Lung (tissue), 11 donors: ENCODE measurements at regions not wholly inside any gene's neighbourhood (a gene's known extent, or its start where the extent isn't known, plus 50 kb on each side); places are given as distances from the start of the nearest gene placed in this dataset.
"Not testable (repeated sequence)": the region's sequence is repeated elsewhere in the genome, so short reads cannot be mapped to it uniquely, and the experiment has no call there.

Source experiments
- ATAC-seq: fragments of 200-7000 bp; cut with Tn5 transposase; one replicate; pipeline ENCODE4 v1.9.1; 2020; ENCODE audit warnings: moderate number of reproducible peaks; ENCODE audit not compliant: insufficient read depth, low FRiP score
- DNase-seq, 3 donors: peaks; one replicate each; pipeline ENCODE4 v3.0.0-alpha.2; 2013 to 2017
- H3K27ac ChIP-seq, 2 donors: one replicate each; pipeline ENCODE4 v1.5.1; 2013; ENCODE audit warnings: mild to moderate bottlenecking in 2 of 2, moderate library complexity in 2 of 2, control low read depth in 1 of 2, inconsistent platforms in 1 of 2, low read depth in 1 of 2, low read length in 1 of 2
- H3K27me3 ChIP-seq, 3 donors: one replicate each; pipeline ENCODE4 v1.5.1; 2013; ENCODE audit warnings: low read length in 2 of 3; ENCODE audit not compliant: control insufficient read depth in 3 of 3, insufficient read depth in 3 of 3
- H3K36me3 ChIP-seq, 4 donors: one replicate each; pipeline ENCODE4 v1.5.1; 2013; ENCODE audit warnings: low read length in 4 of 4, mild to moderate bottlenecking in 1 of 4, moderate library complexity in 1 of 4; ENCODE audit not compliant: control insufficient read depth in 4 of 4, insufficient read depth in 4 of 4
- H3K4me1 ChIP-seq, 5 donors: one replicate each; pipeline ENCODE4 v1.5.1; 2013; ENCODE audit warnings: low read length in 5 of 5, mild to moderate bottlenecking in 2 of 5, moderate library complexity in 1 of 5; ENCODE audit not compliant: control insufficient read depth in 5 of 5, insufficient read depth in 5 of 5
- H3K4me3 ChIP-seq: one replicate; pipeline ENCODE4 v1.5.1; 2013; ENCODE audit warnings: mild to moderate bottlenecking, control low read depth, moderate library complexity
- H3K9ac ChIP-seq, 2 donors: one replicate each; pipeline ENCODE4 v1.5.1; 2013; ENCODE audit warnings: low read length in 2 of 2, control low read depth in 1 of 2; ENCODE audit not compliant: insufficient read depth in 1 of 2
- H3K9me3 ChIP-seq, 4 donors: one replicate each; pipeline ENCODE4 v1.5.1; 2013; ENCODE audit warnings: low read length in 3 of 4, mild to moderate bottlenecking in 1 of 4, moderate library complexity in 1 of 4; ENCODE audit not compliant: control insufficient read depth in 4 of 4, insufficient read depth in 3 of 4
- WGBS, 2 donors: extraction: QIAGEN DNeasy Blood & Tissue Kit; methylation state at CpG; one replicate each; pipeline ENCODE4 v1.1.7; 2013; 5-methylcytosine and 5-hydroxymethylcytosine counted together
- TF ChIP-seq, protein P1 (sequence below): IDR thresholded peaks from 2 replicates; pipeline ENCODE4 v1.5.1; 2012; ENCODE audit warnings: mild to moderate bottlenecking; ENCODE audit errors: control extremely low read depth, extremely low read depth
- donor health status: control.
- donor health status: control.
- donor health status: Bipolar disorder and iron deficiency.
- donor health status: healthy.
- donor health status: DM: yes; HTN: yes; CAD: no.

DNA sequence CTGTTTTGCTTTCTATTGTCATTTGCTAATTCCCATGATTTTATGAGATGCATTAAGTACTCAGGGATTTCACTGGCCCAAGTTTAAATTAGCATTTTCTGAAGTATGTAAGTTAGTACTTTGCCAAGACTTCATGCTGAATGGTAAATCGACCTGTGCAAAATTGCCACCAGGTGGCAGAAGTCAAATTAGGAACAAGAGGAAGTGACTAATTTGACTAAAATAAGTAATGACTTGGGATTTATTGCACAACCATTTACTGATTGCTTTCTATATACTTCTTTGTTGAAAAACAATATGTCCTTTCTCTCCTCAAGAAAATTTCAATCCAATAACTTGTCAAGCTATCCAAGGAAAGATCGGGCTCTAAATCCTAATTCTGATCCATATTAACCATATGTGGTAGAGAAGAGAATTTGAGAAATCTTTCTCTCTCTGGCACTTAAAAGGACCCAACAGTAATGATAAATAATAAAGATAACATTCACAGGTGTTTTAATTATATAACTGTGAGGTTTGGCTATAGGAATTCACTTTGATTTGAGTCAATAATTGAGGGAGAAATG is 253.7 kb upstream of the CHORDC1 start:
- no peak overlapping the region for H3K4me3 ChIP-seq
- no peak overlapping the region for H3K27ac ChIP-seq
- H3K9me3 ChIP-seq = no peaks in the 10 kb centered on the region
- no peak overlapping the region for H3K9ac ChIP-seq
- 42 to 51% methylated on average over 2 of the region's 2 CpGs for WGBS, 2 donors
- DNase-seq = peak; percentile 11 to 56 (median 42)
- no peaks in the 10 kb centered on the region for H3K4me1 ChIP-seq
- TF ChIP-seq, protein P1, sequence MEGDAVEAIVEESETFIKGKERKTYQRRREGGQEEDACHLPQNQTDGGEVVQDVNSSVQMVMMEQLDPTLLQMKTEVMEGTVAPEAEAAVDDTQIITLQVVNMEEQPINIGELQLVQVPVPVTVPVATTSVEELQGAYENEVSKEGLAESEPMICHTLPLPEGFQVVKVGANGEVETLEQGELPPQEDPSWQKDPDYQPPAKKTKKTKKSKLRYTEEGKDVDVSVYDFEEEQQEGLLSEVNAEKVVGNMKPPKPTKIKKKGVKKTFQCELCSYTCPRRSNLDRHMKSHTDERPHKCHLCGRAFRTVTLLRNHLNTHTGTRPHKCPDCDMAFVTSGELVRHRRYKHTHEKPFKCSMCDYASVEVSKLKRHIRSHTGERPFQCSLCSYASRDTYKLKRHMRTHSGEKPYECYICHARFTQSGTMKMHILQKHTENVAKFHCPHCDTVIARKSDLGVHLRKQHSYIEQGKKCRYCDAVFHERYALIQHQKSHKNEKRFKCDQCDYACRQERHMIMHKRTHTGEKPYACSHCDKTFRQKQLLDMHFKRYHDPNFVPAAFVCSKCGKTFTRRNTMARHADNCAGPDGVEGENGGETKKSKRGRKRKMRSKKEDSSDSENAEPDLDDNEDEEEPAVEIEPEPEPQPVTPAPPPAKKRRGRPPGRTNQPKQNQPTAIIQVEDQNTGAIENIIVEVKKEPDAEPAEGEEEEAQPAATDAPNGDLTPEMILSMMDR = no peak
- ATAC-seq = no peak
- no peaks in the 10 kb centered on the region for H3K36me3 ChIP-seq
- no peaks in the 10 kb centered on the region for H3K27me3 ChIP-seq

DNA sequence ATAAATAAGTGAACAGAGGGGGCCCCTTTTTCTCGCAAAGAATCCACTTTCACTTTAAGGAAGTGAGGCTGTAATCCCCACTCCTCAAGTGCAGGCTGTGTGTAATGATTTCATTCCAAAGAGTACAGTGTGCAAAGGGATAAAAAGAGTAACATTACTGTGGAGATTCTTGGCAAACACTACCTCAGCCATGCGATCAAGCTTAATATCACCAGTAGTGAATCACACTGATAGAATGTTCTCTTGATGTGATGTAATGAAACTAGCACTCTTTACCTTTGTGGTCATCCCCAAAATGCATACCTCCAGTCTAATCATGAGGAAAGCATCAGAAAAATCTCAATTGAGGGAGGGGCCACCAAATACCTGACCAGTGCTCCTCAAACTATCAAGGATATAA is 246.1 kb upstream of the CHORDC1 start:
- Histone ChIP-seq H3K9me3 (no peaks in the 10 kb centered on the region), H3K4me1 (peaks cover 0 to 4% (median 0%) of the 10 kb centered on the region in 5 donors), H3K9ac (no peak overlapping the region), H3K27me3 (no peaks in the 10 kb centered on the region), H3K36me3 (no peaks in the 10 kb centered on the region), H3K4me3 (no peak overlapping the region), H3K27ac (no peak overlapping the region)
- TF ChIP-seq, protein P1 = no peak
- 62 to 79% methylated on average over 2 of the region's 2 CpGs for WGBS, 2 donors
- DNase-seq (peak in 1 of 3 donors; percentile 9), ATAC-seq (peak; percentile 62)

DNA sequence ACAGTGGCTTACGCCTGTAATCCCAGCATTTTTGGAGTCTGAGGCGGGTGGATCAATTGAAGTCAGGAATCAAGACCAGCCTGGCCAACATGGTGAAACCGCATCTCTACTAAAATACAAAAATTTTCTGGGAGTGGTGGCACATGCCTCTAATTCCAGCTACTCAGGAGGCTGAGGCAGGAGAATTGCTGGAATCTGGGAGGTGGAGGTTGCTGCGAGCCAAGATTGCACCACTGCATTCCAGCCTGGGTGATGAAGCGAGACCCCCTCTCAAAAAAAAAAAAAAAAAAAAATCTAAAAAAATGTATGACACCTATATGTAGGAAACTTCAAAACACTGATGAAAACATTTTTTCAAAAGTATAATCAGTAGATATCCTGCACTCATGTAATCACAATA is 242.7 kb upstream of the CHORDC1 start:
- 90 to 94% methylated on average over 5 of the region's 5 CpGs for WGBS, 2 donors
- ATAC-seq = no peak
- TF ChIP-seq, protein P1 = no peak

DNA sequence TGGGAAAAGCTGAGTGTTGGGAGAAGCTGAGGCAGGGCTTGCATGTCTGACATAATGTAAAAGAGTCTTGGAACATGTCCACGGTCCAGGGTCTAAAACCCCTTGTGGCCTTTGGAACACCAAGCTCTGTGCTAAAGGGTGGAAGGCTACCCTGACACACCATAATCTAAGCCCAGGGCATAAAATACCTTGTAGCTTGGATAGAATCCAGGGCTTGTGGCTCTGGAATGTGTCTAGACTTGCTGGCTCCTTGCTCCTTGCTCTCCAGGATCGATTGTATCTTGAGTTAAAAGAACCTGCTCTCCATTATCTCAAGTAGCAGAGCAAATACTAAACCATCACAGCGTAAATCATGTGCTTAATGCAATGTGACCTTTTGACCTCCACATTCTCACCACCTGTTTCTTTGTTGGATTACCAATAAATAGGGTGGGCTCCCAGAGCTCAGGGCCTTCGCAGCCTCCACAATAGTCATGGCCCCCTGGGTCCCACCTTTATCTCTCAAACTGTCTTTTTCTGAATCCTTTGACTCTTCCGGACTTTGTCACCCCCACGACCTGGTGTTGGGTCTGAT is 232.6 kb upstream of the CHORDC1 start:
- not testable (repeated sequence) for H3K4me1 ChIP-seq, H3K27ac ChIP-seq, H3K4me3 ChIP-seq, H3K36me3 ChIP-seq, H3K9ac ChIP-seq, DNase-seq, H3K9me3 ChIP-seq, H3K27me3 ChIP-seq, ATAC-seq
- WGBS, 2 donors = 61 to 73% methylated on average over 6 of the region's 6 CpGs

More for the DNA sequence above, 242.7 kb upstream of the CHORDC1 start:
- H3K36me3 ChIP-seq = no peaks in the 10 kb centered on the region
- DNase-seq = no peak
- H3K27ac ChIP-seq = no peak overlapping the region
- no peaks in the 10 kb centered on the region for H3K27me3 ChIP-seq
- peaks cover 0 to 4% (median 0%) of the 10 kb centered on the region in 5 donors for H3K4me1 ChIP-seq
- no peak overlapping the region for H3K9ac ChIP-seq
- H3K9me3 ChIP-seq = no peaks in the 10 kb centered on the region
- no peak overlapping the region for H3K4me3 ChIP-seq
